COLO668 (cell line): ENCODE measurements at regions not wholly inside any gene's neighbourhood (a gene's known extent, or its start where the extent isn't known, plus 50 kb on each side); places are given as distances from the start of the nearest gene placed in this dataset.

ENCODE experiments used
- DNase-seq: peaks from one replicate; lab custom pipeline; 2025; ENCODE audit not compliant: unreplicated experiment; lab: John Stamatoyannopoulos, UW

DNA sequence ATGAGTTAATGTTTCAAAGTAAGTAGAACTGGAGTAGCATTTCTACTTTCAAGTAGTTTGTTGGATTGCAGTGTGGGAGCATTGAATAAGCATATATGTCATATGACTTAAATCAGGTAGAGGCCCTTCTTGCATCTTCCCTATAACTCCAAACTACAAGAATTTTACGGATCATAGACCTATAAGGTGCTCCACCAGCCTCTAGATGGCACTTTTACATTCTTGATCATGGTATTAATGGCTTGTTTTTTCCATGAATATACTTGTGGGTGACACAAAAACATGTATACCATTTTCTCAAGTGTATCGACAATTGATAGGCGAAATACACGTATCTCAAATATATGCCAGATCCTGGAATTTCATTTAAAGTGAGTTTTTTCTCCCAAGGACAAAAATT lies 311.1 kb downstream of the ZPLD1 start:
- no peak for DNase-seq

DNA sequence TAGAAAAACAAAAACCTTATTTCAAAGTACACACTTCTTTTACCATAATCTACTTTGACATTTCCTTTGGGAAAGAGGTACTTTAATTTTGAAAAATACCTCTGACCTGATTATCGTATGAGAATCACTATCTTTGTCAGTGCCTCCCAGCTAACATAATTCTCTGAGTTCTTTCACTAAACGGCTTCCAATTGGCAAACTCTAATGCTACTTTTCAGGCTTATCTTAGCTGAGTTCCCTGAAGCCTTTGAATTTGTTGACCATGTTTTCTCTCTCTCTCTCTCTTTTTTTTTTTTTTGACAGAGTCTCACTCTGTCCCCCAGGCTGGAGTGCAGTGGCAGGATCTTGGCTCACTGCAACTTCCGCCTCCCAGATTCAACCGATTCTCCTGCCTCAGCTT lies 312.8 kb downstream of the ZPLD1 start:
- no peak for DNase-seq

DNA sequence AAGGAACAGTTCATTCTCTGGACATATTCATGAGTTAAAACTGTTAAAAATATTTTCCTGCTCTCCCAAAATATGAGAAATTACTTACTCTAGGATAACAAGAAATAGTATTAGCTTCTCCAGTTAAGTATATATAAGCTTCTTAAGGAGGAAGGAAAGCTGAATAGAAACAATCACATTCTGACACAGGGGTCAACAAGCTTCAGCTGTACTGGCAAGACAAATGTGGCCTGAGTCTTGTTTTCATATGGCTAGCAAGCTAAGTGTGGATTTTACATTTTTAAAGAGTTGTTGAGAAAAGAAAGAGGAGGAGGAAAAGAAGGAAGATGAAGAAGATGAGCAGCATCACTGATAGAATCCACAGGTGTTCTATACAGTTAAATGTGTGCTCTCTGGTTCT lies 313.8 kb downstream of the ZPLD1 start:
- DNase-seq, result no peak

DNA sequence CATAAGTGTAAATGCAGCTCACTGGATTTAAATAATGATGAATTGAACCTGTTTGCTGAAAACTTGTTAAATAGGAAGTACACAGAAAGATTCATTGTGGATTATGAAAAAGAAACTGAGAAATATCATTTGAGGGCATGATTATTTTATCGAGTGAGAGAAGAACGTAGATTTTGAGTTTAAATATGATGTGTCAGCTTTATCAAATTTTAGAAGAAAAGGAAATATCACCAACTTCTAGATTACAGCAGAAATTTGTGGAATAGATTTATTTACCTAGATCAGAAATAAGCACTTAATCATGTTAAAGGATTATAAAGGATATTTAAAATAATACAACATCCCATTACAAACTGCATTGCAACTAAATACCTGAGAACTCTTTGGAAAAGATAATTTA lies 315.5 kb downstream of the ZPLD1 start:
- DNase-seq, result no peak

DNA sequence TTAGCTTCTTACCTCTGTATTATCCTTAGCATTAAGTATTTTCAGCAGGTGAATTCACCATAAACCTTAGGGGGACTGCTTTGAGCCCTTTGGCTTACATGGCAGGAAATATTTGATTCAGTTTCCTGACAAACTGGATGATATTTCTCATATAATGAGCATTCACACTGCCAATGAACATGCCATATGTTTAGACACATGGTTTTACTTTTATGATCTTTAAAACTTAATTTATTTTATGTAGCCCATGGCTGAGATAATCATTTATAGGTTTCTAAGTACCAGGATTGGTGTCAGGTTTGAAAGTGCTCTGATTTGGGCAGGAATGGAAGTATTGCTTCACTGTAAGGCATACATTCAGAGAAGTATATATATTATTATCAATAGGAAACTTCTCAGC lies 319.1 kb downstream of the ZPLD1 start:
- no peak for DNase-seq

DNA sequence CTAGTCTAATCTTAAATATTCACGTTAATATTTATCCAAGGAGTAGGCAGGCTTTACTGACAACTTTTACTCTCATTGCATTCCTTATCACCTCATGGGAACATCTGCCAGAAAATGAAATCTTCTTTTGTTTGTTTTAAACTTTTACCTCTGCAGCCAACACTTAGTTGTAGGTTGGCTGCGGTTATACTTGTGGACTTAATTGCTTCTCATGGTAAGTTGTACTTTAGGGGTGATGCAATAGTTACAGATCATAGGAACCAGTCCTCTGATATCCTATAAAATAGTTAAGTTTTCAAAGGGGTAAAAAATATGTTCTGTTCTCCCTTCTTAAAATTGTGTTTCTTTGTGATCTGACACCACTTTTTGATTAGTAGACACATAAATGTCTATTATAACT lies 321.9 kb downstream of the ZPLD1 start:
- DNase-seq, result no peak

DNA sequence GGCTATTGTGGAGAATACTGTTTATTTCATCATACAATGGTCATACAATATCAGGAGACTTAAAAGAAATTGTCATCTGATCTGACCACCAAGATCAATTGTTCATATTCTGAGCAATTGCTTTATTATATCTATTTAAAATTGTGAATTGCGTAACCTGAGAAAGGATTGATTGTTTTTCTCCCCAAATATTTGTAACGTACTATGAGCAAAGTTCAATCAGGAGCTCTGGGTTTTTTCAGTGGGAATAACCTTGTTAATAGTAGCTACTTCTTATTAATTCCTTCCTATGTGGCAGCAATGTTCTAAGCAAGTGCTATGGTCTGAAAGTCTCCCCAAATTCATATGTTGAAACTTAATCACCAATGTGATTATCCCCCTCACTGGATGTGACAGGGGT lies 323.1 kb downstream of the ZPLD1 start:
- DNase-seq, result no peak

DNA sequence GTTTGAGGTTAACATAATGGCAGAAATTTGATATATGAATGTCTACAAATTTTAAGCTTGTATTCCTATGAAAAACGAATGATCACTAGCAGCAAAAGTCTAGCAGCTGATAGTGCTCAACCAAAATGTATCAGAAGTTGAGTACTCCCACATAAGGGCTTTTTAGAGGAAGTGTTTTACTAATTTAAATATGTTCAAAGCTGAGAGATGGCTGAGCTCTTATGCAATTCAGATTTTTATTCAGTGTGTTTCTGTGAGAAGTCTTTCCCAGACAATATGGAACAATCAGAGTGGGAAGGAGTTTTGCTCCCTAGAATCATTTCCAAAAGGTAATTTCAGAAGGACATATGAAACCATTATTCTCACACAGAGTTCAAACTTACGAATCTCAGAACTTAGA lies 327.0 kb downstream of the ZPLD1 start:
- DNase-seq, result no peak

DNA sequence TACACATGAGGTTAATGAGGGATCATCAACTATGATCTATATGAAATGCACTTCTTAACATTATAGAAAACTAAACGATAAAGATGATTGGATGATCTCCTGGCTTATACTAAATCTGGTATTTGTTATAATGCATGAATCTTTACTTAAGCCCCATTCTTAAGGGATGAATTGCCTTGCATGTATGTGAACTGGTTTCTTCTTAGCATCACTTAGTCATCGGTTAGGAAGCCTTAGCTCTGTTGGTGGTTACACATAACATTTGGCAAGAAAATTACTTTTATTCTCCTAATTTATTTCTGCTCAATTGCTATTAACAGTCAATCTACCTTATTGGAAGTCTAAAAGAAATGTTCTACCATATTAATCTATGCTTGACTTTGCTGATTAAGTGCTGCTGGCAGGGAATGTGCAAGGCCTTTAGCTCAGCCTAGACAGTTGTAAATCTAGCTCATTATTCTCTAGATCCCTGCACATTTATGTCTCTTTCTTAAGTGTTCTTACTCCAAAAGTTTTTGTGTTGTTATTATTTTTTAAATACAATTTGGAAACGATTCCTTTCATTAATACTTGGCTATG lies 356.0 kb downstream of the ZPLD1 start:
- no peak for DNase-seq

DNA sequence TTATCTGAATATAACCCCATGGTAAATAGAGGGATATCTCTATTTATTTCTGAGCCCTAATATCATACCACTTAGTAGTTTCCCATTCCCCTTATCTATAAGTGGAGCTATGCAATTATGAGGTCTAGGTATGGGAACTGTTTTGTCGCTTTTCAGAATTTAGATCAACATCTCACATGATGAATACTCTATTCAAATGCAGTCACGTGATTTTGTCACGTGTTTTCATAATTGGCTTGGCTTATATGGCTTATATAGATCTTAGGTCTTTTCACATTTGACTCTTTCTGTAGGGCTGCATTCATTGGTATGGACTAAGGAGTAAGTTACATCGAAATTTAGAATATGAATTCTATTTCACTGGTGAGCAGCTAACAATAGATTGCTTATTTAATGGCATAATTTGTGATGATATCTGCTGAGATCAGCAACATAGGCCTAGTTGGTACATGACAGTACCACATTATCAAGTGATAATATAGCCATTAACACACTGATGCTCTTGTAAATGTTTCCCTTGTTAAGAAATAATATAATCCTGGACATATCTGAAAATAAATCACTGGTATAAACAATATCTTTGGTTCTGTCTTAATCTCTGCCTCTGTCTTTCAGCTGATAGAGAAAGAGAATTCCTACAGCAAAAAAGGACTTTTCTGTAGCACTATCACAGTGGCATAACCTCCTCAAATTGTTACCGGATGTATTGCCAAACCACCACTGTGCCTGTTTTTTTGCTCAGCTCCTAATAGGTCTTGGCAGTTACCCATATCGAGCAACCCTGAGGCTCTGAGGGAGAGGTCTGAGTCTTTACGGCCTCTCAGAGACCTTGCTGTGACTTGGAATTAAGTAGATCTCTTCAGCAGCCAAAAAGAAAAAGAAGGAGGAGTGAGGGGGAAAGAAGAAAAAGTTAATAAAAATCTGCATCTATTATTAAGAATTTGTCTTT lies 357.1 kb downstream of the ZPLD1 start:
- no peak for DNase-seq

DNA sequence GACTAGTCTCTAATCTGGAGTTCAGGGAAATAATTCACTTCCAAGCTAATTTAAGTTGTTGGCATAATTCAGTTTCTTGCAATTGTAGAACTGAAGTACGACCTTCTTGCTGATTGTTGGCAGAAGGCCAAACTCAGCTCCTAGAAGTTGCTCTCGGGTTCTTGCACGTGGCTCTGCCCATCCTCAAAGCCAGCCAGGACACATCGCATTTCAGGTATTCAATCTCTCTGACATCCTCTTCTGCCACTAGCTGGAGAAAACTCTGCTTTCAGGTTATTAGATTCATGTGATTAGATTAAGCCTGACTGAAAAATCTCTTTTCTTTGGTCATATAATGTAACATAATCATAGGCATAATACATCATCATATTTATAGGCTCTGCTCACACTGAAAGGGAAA lies 362.0 kb downstream of the ZPLD1 start:
- DNase-seq, result no peak

DNA sequence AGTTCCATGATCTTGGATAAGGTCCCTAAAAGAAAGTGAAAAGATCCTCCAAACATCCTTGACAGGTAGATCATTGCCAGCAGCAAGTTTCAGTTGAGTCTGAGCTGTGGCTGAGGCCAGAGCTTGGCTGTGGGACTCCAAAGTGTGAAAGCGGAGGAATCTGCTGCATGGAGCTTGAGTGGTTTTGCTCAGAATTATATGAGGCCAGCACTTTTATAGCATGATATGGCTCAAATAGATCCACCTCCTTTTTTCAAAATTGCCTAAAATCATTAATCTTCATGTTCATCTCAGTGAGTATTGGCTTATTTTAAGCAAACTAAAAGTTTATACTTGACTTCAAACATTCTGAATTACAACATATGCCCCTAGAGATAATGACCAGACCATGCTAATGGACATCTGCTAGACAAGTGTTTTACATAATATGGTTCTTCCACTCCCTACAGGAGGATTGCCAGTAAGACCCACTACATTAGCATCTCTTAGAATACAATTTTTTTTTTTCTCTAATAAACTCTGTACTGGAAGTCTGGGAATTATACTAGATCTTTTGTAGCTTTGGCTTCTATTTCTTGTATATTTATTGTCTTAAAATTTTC lies 368.1 kb downstream of the ZPLD1 start:
- DNase-seq, result no peak

DNA sequence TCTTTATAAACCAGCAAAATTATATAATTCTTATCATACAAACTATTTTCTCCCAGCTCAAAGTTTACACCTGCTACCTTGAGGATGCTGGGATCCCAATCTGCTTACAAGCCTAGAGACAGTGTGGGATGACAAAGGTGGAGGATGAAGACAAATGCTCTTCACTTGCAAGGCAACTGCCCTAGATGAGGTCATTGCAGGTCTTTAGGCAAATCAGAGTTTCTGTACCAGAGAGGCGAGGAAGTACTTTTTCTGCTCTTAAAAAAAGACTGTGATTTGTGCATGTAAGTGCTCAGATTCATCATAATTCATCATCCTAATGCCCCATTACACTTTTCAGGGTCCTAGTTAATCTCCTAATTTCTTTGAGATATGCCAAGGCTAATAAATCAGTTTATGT lies 376.1 kb downstream of the ZPLD1 start:
- DNase-seq, result no peak

DNA sequence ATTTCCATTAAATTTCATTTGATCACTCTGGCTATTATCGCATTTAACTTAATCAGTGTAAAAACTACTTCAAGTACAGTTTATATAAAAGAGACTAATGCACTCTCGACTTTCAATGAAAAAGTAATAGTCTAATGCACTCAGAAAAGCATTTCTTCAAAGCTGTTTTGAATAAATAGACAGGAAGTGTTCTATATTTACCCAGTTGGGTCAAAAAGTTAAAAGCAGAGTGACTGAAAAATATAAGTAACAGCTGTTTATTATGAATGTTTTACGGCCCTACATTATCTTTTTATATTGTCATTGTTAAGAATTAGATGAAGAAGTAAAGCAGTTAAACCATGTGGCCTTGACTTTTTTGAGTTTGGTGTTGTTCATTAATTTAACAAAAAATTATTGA lies 391.8 kb downstream of the ZPLD1 start:
- DNase-seq, result no peak

DNA sequence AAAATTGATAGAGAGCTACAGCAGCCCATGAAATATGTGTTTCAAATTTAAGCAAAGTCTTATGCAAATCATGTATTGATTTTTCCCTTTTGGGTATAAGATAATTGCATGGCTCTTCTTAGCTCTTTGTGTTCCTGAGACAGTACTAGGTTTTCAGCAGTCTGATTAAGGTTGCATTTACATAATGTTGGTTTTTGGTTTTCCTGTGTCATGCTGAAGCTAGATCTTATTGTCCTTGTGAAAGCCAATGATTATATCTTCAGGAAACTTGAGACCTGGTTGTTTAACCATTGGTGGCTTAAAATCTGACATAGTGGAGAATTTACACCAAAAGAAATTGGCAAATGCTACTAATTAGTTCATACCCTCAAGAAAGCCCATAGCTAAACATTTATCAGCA lies 392.6 kb downstream of the ZPLD1 start:
- DNase-seq, result no peak

DNA sequence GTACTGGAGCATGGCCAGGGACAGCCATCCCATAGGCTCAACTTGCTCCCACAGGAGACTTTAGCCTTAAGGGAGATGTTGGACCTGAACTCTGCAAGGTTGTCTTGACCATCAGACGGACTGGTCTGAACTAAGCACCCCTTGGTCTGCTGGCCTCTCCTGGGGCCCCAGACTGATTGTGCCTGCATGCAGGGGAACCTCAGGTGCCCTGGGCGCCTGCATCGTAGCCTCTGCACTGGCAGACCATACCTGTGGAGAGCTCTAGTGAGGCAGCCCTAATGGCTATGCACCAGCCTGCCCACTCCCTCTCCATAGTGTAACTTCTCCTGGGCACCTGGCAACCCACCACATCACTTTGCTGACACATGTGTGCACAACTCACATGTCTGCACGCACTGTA lies 395.6 kb downstream of the ZPLD1 start:
- no peak for DNase-seq

DNA sequence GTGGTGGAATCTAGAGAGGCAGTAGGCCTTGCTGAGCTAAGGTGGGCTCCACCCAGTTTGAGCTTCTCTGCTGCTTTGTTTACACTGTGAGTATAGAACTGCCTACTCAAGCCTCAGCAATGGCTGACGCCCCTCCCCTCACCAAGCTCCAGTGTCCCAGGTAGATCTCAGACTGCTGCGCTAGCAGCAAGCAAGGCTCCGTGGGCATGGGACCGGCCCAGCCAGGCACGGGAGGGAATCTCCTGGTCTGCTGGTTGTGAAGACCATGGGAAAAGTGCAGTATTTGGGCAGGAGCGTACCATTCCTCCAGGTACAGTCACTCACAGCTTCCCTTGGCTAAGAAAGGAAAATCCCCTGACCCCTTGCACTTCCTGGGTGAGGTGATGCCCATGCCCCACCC lies 407.1 kb downstream of the ZPLD1 start:
- no peak for DNase-seq

DNA sequence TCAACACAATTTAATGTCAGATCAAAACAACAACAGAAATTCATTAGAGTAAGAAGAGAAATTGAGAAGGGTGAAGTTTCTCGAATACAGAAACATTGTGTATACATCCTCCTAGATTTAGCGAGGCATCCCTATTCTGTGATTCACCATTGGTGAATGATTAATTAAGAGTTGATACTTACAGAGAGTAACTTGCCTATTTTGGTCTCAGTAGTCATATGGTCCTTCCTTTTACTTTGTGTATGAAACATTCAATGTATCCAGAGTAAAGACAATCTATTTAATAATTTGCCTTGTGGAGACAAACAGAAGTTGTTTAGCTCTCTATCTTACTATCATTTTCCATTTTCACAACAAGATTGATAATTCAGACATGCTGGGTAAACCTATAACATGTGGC lies 432.0 kb downstream of the ZPLD1 start:
- no peak for DNase-seq

DNA sequence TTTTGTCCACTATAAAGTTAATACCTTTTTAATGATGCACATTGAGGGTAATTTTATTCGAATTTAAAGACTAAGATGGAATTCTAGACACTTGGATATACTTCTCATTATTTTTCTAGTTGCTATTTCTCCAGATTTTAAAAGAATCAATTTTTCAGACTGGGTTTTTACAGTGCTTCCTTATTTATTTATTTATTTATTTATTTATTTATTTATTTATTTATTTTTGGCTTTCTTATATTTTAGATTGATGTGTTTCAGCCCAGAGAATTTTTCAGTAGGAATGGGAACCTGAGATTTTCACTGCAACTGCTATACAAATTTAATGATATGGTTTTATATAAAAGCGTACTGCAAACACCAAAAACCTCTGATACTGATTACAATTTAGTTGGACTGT lies 448.7 kb downstream of the ZPLD1 start:
- DNase-seq, result no peak

DNA sequence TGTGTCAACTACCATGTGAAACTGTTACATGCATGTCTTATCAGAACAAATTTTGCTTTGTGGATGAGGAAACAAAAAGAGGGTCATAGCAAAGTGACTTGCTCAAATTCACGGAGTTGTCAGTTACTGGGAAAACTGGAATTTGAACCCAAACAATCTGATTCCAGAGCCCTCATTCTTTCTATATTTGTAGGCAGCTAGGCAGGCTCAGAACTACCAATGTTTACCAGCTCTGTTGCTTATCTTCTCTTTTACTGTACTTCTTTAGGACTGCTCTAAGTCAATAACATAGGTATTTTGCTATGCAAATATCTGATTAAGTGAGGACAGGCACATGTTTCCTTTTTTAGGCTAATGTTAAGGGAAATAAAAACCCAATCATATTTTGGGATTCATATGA lies 450.5 kb downstream of the ZPLD1 start:
- no peak for DNase-seq

DNA sequence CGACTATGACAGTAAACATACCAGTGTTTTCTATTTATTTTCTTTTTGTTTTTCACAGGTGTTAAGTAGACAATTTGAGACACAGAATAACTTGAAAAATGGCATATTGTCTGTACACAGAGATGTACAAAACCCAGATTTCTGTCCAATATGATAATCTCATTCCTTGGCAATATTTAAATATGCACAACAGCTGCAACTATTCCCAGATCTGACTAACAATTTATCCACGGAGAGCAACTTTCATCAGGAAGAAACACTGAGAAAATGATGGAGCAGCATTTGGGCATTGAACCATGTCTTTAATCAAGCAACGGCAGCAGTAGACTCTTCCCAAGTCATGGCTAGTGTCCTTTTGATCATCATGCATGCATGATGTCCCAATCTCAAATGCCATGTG lies 452.6 kb downstream of the ZPLD1 start:
- no peak for DNase-seq

DNA sequence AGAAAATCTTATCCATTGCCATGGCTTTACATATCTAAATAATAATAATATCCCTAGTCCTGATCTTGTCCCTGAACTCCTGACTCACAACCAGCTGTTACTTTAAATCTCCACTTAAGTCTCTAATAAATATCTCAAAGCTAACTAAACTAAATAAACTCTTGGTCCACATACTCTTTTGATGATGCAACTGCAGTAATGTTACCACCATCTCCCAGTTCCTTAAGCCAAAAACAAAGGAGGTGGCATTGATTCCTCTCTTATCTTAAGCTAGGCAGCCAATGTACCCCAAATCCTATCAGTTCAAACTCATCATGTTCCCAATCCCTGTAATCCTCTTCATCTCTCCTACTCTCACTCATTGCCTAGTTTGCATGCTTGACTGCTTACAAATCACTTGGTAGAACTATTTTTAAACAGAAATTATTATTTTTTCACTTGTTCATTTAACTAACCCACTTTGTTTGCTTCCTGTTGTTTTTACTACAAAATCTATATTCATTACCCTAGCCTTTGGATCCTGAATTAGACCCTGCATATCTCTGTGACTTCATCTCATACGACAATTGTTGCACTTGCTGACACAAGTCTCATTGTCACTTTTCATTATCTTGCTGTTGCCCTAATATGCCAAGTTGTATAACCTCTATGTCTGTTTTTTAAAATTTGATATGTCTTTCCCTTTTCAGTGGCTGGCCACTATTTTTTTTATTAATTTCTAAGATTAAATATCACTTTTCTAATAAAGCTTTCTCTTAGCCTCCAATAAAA lies 462.2 kb downstream of the ZPLD1 start:
- DNase-seq, result no peak
